Ovary (tissue), 3 donors: ENCODE measurements at regions not wholly inside any gene's neighbourhood (a gene's known extent, or its start where the extent isn't known, plus 50 kb on each side); places are given as distances from the start of the nearest gene placed in this dataset.

Experiments used
- POLR2A ChIP-seq: fragments of 450-650 bp; IDR thresholded peaks from one replicate; pipeline ENCODE4 v1.6.1; 2017; ENCODE audit warnings: antibody characterized with exemption, mild to moderate bottlenecking, moderate library complexity
- TF ChIP-seq, protein P1 (sequence below), 3 donors: fragments of 450-650 bp in 2 of 3; fragments of 200-600 bp in 1 of 3; IDR thresholded peaks; one replicate each; pipeline versions ENCODE4 v1.5.1 to v1.8.0; 2016 to 2022; ENCODE audit warnings: antibody characterized with exemption in 3 of 3, mild to moderate bottlenecking in 1 of 3
- donor health status: DM: no; HTN: no; CAD: no.

- no peak for TF ChIP-seq POLR2A
- TF ChIP-seq, protein P1, sequence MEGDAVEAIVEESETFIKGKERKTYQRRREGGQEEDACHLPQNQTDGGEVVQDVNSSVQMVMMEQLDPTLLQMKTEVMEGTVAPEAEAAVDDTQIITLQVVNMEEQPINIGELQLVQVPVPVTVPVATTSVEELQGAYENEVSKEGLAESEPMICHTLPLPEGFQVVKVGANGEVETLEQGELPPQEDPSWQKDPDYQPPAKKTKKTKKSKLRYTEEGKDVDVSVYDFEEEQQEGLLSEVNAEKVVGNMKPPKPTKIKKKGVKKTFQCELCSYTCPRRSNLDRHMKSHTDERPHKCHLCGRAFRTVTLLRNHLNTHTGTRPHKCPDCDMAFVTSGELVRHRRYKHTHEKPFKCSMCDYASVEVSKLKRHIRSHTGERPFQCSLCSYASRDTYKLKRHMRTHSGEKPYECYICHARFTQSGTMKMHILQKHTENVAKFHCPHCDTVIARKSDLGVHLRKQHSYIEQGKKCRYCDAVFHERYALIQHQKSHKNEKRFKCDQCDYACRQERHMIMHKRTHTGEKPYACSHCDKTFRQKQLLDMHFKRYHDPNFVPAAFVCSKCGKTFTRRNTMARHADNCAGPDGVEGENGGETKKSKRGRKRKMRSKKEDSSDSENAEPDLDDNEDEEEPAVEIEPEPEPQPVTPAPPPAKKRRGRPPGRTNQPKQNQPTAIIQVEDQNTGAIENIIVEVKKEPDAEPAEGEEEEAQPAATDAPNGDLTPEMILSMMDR (IDR thresholded peaks at IDR 0.05), result no peak
Observed at GRCh38 chr2:241983571-241984270, 114.2 kb downstream of the RTP5 start.
